VCaP (cell line): ENCODE measurements at regions not wholly inside any gene's neighbourhood (a gene's known extent, or its start where the extent isn't known, plus 50 kb on each side); places are given as distances from the start of the nearest gene placed in this dataset.

ENCODE experiments used
- H3K27ac ChIP-seq: fragments of 450-650 bp; 2 replicates; pipeline ENCODE4 v1.5.1; 2017
- TF ChIP-seq, protein P1 (sequence below): fragments of 450-650 bp; conservative IDR thresholded peaks from 2 replicates; pipeline ENCODE4 v1.5.1; 2017; ENCODE audit warnings: mild to moderate bottlenecking, moderate library complexity

DNA sequence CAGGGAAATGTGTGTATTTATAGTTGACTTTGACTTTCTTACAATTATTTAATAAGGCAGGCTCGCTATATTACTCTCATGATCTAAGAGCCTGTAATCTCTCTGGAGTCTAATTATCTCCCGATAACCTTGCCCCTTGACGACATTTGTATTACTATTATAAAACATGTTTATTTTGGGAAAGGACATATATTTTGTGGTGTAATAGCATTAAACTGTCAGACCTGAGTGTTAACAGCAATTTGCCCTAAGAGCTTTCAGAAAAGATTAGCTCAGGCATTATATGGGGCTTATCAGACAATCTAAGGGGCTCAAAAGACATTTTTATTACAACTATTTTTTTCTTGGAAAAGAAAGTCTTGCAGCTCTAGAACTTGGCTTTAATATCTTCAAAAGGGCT lies 427.9 kb upstream of the SLIT2 start:
- TF ChIP-seq, protein P1, sequence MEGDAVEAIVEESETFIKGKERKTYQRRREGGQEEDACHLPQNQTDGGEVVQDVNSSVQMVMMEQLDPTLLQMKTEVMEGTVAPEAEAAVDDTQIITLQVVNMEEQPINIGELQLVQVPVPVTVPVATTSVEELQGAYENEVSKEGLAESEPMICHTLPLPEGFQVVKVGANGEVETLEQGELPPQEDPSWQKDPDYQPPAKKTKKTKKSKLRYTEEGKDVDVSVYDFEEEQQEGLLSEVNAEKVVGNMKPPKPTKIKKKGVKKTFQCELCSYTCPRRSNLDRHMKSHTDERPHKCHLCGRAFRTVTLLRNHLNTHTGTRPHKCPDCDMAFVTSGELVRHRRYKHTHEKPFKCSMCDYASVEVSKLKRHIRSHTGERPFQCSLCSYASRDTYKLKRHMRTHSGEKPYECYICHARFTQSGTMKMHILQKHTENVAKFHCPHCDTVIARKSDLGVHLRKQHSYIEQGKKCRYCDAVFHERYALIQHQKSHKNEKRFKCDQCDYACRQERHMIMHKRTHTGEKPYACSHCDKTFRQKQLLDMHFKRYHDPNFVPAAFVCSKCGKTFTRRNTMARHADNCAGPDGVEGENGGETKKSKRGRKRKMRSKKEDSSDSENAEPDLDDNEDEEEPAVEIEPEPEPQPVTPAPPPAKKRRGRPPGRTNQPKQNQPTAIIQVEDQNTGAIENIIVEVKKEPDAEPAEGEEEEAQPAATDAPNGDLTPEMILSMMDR = no peak
- no peak overlapping the region for H3K27ac ChIP-seq

DNA sequence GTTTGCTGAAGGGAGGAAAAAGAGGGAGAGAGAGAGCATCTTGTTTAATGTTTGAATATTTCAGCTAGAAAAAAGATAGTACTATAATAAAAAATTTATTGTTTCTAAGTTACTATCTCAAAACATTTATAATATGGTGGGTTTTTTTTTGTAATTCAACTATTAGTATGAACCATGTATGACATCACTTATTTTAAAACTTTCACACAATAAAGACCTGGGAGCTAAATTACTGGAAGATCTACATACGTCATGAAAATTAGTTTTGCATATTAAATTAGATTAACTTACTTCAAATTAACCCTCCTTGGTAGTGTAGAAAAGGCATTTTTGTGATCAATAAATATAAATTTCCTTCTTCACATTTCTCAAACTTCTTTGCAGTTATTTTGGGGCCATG lies 432.0 kb upstream of the SLIT2 start:
- TF ChIP-seq, protein P1 = no peak

DNA sequence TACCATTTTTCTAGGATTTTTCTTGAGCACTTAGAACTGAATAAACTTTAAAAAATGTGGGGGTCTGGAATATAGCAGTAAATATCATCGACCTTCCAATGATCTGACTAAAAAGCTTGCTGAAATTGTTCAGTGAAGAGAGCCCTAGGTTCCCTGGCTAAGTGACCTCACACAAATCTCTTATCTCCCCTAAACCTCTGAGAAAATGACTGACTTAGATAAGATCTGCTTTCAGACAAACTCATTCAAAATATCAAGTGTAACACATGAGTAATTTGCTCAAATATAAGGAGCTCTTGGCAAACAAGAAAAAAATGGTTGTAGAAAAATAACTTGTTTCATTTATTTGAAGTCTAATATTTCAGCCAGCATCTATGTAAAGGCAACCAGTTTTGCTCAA lies 441.7 kb upstream of the SLIT2 start:
- TF ChIP-seq, protein P1 = no peak
- H3K27ac ChIP-seq = no peak overlapping the region

More for the DNA sequence above, 432.0 kb upstream of the SLIT2 start:
- H3K27ac ChIP-seq = no peak overlapping the region

DNA sequence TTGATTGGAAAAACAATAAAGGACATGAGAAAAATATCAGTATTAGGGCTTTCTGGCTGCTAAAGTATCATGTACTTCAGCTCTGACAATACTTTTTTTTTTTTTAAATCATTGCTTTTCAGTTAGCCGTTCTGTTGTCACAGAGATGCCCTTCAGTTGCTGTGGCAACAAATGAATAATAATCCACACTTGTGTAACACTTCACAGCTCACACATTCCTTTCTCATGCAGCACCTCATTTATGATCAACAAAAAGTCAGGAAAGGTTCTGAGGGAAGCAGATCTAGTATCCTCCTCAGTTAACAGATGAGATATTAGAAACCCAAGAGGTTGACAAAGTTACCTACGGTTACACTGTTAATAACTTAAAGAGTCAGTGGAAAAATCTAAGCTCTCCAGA lies 444.2 kb upstream of the SLIT2 start:
- no peak overlapping the region for H3K27ac ChIP-seq
- TF ChIP-seq, protein P1 = no peak

DNA sequence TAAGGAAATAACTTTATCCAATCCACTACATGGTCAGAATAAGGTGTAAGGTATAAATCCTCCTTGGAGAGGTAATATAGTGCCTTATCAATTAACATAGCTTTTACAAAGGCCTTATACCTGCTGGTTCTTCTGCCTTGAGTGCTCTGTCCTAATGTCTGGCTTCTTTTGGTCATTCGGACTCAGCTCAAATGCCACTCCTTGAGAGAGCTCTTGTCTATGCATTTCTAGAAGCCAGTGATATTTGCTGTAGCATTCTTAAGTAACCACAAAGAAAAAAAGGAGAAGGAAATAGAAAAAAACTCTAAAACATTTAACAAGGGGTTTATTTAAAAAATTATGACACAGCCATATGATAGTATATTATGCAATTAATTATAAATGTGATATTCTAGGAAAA lies 444.8 kb upstream of the SLIT2 start:
- TF ChIP-seq, protein P1 = no peak
- H3K27ac ChIP-seq = no peak overlapping the region

DNA sequence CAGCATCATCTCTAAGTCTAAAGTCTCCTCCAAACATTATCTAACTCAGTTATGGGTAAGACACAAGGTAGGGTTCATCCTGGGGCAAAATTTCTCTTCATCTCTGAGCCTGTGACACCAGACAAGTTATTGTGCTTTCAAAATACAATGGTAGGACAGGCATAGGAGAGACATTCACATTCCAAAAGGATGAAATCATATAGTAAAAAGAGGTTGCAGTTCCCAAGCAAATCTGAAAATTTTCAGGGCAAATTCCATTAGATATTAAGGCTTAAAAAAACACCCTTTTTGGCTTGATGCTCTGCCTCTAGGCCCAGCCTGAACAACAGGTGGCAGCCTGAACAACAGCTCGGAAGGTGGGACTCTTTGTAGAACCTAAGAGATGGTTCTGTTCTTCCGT lies 448.3 kb upstream of the SLIT2 start:
- no peak overlapping the region for H3K27ac ChIP-seq
- TF ChIP-seq, protein P1 = no peak

DNA sequence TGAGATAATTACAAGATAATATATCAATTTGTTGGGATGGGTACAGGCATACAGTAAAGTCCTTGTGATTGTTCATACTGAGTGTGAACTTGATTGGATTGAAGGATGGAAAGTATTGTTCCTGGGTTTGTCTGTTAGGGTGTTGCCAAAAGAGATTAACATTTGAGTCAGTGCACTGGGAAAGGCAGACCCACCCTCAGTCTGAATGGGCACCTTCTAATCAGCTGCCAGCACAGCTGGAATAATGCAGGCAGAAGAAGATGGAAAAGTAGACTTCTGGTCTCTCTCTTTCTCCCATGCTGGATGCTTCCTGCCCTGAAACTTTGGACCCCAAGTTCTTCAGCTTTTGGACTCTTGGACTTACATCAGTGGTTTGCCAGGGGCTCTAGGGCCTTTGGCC lies 457.9 kb upstream of the SLIT2 start:
- TF ChIP-seq, protein P1 = no peak

More for the DNA sequence above, 457.9 kb upstream of the SLIT2 start:
- H3K27ac ChIP-seq = no peak overlapping the region
